NCI-H128 (cell line): ENCODE measurements at regions not wholly inside any gene's neighbourhood (a gene's known extent, or its start where the extent isn't known, plus 50 kb on each side); places are given as distances from the start of the nearest gene placed in this dataset.
"Not testable (repeated sequence)": the region's sequence is repeated elsewhere in the genome, so short reads cannot be mapped to it uniquely, and the experiment has no call there.

Source experiments
- DNase-seq: peaks from one replicate; lab custom pipeline; 2025; ENCODE audit not compliant: unreplicated experiment; lab: John Stamatoyannopoulos, UW

GRCh38 chr7:153188630-153189029 is 429.1 kb downstream of the ACTR3B start:
- no peak for DNase-seq

- no peak for DNase-seq
These were observed 430.9 kb downstream of the ACTR3B start for GRCh38 chr7:153190452-153190851.

DNA sequence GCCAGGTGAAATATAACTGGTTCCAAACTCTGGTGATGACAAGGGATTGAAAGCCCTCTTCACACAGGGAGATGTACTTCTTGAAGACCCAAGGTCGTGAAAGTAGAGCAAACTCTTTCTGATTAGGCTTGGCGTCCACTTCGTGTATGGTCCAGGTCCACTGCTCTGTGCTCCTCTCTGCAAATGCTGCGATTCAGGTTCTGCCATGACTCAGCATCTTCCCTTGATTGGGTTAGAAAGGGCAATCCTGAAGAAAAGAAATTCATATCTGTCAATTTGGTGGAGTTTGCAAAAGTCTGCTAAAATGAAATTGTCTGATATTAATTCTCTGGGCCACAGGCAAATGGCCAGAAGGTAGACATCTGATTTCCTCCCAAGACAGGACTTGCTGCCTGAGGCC is 431.4 kb downstream of the ACTR3B start:
- no peak for DNase-seq

DNA sequence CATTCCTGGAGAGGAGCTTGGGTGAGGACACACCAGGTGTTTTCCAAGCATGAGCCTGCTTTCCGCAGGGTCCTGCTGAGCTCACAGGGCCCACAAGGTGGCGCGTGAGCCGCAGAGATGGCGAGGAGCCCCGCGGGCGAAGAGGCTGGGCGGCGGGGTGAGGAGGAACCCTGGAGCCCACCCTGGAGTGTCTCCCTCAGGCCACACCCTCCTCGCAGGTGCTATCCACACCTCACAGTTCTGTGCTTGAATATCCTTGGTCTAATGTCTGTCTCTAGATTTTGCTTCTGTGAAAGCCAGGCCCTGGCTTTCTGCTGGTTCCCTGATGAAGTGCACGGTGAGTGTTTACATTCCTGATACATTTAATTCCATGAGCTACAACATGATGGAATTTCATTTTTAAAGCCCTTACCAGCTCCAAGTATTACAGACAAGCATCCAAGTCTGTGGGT is 433.6 kb downstream of the ACTR3B start:
- no peak for DNase-seq

DNA sequence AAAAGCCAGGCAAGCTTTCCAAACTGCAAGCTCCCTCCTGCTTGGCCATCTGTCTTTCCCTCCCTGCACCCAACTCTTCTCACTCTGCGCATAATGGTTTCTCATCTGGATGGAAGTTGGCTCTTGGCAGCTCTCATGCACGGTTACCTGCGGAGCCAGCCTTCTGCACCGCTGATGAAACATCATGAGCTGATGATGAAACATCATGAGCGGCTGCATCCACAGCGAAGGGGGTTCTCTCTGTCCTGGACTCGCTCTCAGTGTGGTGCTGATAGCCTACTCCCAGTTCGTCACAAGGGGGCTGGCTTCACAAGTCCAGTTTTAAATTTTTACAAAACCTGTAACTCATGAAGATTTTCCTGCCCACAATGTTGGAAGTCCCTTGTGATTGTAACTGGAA is 457.5 kb downstream of the ACTR3B start:
- DNase-seq = no peak

DNA sequence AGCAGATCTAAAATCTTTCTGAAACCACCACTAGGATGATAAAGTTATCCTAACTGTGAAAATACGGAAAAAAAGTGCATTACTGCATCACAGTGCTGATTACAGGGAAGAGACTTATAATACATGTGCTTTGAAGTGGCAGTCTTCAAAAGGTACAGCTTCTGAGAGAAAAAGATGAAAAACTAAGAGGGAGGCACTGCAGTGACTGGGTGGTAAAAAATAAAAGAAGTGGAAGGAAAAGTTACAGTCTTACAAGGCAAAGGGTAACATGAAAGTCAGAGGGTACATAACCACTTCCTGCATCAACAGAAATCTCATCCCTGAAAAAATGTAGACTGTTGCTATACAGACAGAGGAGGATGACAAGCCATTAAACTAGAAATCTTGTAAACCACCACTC is 465.3 kb downstream of the ACTR3B start:
- DNase-seq = no peak

DNA sequence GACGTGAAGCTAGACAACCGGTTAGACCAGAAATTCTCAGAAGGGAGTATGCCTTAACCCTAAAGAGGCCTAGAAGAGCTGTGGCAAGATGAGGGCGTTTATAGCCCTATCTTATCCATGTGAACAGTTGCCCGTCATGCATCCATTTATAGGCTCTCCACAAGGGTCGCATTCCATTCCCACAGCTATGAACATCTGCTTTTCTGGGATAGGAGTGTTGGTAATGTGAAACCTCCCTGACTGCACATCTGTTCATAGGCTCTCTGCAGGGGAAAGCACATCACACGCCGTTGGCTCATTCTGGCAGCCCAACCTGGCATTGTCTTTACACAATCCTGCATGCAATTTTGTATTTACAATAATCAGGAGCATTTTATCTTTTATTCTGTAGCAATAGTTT is 485.6 kb downstream of the ACTR3B start:
- DNase-seq = not testable (repeated sequence)

DNA sequence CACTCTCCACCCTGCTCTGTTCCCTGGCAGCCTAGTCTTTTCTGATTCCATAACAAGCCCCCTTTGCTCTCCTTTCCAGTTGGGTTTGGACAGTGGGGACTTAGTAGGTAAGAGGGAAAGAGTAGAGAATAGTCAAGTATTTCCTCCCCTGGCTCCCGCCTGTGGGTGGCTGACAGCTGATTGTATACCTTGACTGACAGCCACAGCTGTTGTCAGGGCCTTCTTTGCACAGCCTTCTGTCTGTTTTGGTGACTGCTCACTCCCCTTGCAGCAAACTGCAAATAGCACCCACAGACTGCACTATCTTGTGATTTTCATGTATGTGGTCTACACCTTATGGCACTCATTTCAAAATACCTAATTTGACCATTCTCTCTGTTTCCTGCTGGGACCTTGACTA is 486.3 kb downstream of the ACTR3B start:
- DNase-seq = no peak

GRCh38 chr7:153247926-153248325 is 488.4 kb downstream of the ACTR3B start:
- no peak for DNase-seq

DNA sequence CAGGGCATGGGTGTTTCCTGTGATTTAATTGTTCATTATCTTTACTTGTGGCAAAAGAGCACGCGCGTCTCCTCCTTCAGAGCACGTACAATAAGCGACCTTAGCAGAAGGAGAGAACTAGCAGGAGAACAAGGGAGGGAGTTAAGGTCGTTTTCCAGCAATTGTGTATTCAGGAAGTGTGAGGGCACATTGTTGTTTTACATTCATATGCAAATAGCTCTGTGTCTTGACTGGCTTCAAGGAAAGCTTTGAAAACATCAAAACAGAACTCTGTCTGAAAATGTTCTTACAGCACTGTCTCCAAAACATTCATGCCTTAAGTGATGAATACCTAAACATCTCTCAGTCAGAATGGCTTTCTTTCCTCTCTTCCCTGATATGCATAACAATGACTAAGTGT is 499.1 kb downstream of the ACTR3B start:
- DNase-seq = no peak

DNA sequence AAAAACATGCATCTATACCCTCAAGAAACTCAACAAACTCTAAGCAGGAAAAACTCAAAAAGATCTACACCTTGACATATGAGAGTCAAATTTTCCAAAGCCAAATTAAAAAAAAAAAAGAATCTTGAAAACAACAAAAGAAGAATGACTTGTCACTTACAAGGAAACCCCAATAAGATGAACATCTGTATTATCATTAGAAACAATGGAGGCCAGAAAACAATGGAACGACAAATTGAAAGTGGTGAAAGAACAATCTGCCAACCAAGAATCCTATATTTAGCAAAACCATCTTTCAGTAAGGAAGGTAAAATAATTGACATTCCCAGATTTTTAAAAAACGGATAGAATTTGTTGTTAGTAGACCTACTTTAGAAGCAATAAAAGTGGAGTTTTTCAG is 516.8 kb downstream of the ACTR3B start:
- DNase-seq = no peak

DNA sequence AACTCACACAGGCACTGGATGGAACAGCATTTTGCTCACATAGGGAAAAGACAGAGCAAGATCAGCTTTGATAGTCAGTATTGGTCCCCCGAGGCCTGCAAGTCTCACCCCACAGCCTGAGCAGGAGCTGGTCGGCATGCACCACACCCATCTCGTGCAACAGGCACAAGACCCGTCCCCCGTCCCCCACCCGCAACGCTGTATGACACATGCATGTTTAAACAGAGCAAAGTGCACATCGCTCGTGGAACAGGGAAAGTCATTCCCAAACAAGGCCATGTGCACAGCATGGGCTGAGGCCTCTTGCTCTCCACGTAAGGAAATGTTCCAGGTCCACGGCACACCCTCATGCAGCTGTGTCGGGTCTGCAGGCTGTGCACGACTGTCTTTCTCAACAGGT is 527.2 kb downstream of the ACTR3B start:
- no peak for DNase-seq

DNA sequence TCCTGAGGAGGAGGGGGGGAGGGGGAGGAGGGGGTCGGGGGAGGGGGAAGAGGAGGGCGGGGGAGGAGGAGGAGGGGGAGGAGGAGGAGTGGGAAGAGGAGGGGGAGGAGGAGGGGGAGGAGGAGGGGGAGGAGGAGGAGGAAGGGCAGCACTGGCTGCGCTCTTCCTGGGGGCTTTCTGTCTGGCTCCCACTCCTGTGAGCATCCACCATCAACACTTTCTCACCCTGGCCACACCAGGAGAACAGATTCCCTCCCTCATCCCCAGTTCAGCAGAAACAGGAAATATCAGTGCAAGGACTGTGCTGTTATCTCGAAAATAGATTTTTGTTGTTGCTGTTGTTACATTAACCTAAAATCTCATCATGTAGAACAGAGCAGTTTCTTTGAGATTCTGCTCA is 530.5 kb downstream of the ACTR3B start:
- no peak for DNase-seq

DNA sequence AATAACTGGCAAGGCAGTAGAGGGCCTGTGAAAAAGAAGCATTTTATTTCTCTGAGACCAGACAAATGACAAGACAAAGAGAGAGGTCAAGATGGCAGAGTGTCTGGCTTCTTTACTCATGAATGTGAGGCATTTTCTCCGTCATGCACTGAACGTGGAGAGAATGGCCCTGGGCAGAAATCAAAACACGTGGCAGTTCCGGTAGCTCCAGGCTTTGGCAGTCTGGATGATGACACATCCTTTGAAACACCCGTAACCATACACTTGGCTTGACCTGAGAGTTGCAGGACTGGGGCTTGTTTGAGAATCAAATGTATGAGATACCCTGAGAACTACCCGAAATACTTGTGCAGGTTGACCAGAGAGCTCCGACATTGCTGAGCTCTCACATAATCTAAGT is 537.6 kb downstream of the ACTR3B start:
- no peak for DNase-seq

DNA sequence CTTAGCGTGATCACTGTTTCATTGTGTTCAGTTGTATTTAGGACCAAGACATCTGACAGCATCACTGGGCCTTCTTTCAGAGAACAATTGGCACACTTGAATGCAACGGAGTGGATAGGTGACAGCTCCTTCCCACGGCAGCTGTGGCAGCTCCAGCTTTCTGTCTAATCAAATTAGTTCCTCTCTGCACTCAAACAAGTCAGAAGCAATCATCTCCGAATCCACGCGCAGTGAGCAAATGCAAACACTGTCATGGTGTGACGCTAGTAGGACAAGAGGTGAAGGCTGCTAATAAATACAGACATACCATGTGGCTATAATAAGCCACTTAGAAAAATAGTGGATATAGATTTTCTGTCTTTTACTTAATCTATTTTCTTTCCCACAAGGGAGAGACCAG is 542.4 kb downstream of the ACTR3B start:
- DNase-seq = no peak

- no peak for DNase-seq
These were observed 560.5 kb downstream of the ACTR3B start for GRCh38 chr7:153320005-153320404.

- DNase-seq = no peak
These were observed 561.1 kb downstream of the ACTR3B start for GRCh38 chr7:153320681-153321080.

- no peak for DNase-seq
These were observed 563.4 kb downstream of the ACTR3B start for GRCh38 chr7:153322991-153323390.

DNA sequence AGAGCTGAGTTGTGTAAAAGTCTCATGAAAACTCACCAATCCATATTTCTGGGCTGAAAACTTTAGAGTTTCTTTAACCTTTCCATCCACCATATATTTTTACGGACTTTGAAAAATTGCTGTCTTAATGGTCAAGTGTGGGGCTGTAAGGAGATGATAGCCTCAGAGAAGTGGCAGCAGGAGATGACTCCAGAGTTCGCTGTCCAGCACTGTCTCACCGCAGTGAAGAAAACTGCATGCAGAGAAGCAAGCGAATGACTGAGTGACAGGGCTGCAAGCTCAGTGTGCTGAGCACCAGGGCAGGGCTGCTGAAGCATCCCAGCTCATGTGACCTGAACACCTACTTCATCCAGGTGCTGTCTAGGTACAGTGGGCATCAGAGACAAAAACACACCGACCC is 564.5 kb downstream of the ACTR3B start:
- no peak for DNase-seq

GRCh38 chr7:153327683-153328082 is 568.1 kb downstream of the ACTR3B start:
- DNase-seq = no peak

DNA sequence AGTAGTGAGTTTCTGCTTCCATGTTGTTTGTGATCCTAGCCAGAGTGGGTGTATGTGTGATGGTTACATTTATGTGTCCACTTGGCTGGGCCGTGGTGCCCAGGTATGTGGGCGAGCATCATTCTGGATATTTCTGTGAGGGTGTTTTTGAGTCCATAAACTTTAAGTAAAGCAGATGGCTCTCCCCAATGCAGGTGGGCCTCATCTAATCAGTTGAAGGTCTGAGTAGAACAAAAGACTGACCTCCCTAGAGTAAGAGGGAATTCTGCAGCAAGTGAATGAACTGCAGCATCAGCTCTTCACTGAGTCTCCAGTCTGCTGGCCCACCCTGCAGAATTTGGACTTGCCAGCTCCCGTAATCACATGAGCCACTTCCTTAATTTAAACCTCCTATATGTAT is 571.9 kb downstream of the ACTR3B start:
- DNase-seq = no peak

DNA sequence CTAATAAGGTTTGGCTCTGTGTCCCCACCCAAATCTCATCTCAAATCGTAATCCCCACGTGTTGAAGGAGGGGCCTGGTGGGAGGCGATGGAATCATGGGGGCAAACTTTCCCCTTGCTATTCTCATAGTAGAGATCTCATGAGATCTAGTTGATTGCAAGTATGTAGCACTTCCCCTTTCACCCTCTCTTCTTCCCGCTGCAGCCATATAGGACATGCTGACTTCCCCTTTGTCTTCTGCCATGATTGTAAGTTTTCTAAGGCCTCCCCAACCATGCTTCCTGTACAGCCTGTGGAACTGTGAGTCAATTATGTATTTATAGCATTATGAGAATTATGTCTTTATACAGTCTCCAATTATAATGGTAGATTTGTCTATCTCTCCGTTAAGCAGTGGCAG is 594.5 kb downstream of the ACTR3B start:
- DNase-seq = no peak

- DNase-seq = no peak
These were observed 610.5 kb downstream of the ACTR3B start for GRCh38 chr7:153370092-153370491.

DNA sequence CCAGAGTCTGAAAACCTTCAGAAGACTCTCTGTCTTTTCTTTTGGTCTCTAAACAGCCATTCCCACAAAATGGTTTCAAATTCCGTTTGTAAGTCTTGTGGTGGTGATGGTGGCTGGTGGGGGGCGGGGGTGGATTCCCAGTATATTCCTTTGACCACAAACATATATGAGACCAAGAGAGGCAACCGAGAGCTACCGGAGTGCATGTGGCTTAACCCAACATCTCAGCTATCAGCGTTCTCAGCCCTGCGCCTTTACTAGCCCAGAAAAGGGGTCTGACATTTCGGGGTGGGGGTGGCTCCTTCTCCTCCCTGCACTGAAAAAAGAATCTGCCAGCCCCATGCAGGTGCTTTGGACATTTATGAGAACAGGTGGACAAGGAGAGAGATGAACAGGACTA is 621.1 kb downstream of the ACTR3B start:
- no peak for DNase-seq
